ENCODE measurements at regions not wholly inside any gene's neighbourhood (a gene's known extent, or its start where the extent isn't known, plus 50 kb on each side); places are given as distances from the start of the nearest gene placed in this dataset.

DNA sequence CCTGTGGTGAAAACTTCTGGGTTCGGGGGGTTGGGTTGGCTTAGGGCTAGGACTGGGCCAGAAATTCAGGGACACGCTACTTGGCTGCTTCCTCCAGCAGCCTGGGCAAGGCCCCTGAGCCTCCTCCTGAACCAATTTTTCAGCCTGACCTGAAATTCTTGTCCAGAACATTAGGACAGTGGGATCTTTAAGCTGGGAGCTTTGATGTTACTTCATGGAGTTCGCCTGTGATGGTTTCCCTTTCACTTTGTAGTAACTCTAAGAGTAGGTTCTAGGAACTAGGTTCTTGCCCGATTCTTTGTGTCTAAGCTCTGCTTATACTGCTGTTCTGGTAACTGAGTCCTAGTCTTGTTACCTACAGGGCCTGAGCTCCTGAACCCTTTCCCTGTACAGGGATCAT is 75.3 kb downstream of the S1PR1 start:
- H3K36me3 ChIP-seq: no peaks in the 10 kb centered on the region
- H3K9me3 ChIP-seq (replicated peaks): no peaks in the 10 kb centered on the region
- intact Hi-C loops (cut with micrococcal nuclease): no loop called here
- H3K27me3 ChIP-seq (ENCODE audit: low read depth): peaks cover 36% of the 10 kb centered on the region
- TF ChIP-seq CTCF (IDR thresholded peaks at IDR 0.05; ENCODE audit: borderline replicate concordance): no peak
- H3K27ac ChIP-seq (replicated peaks): no peak overlapping the region
- no peak for DNase-seq
- H3K4me1 ChIP-seq: peaks cover 11% of the 10 kb centered on the region
- no peak overlapping the region for H3K4me3 ChIP-seq

- intact Hi-C loops (cut with micrococcal nuclease): no loop called here
- no peaks in the 10 kb centered on the region for H3K9me3 ChIP-seq (replicated peaks)
- TF ChIP-seq CTCF (IDR thresholded peaks at IDR 0.05; ENCODE audit: borderline replicate concordance): no peak
- no peak for DNase-seq
- H3K4me3 ChIP-seq: no peak overlapping the region
- H3K36me3 ChIP-seq: no peaks in the 10 kb centered on the region
- H3K4me1 ChIP-seq: peaks cover 11% of the 10 kb centered on the region
- H3K27ac ChIP-seq (replicated peaks): no peak overlapping the region
- H3K27me3 ChIP-seq (ENCODE audit: low read depth): peaks cover 48% of the 10 kb centered on the region
These were observed 76.5 kb downstream of the S1PR1 start for GRCh38 chr1:101313356-101313755.

GRCh38 chr1:101314244-101314643 is 77.4 kb downstream of the S1PR1 start:
- H3K27me3 ChIP-seq (ENCODE audit: low read depth): peaks cover 47% of the 10 kb centered on the region
- H3K27ac ChIP-seq (replicated peaks): no peak overlapping the region
- no peak overlapping the region for H3K4me3 ChIP-seq
- no peaks in the 10 kb centered on the region for H3K36me3 ChIP-seq
- H3K9me3 ChIP-seq (replicated peaks): no peaks in the 10 kb centered on the region
- TF ChIP-seq CTCF (IDR thresholded peaks at IDR 0.05; ENCODE audit: borderline replicate concordance): no peak
- DNase-seq: no peak
- intact Hi-C loops (cut with micrococcal nuclease): no loop called here
- H3K4me1 ChIP-seq: peaks cover 9% of the 10 kb centered on the region

- H3K9me3 ChIP-seq (replicated peaks): no peaks in the 10 kb centered on the region
- peaks cover 47% of the 10 kb centered on the region for H3K27me3 ChIP-seq (ENCODE audit: low read depth)
- intact Hi-C loops (cut with micrococcal nuclease): no loop called here
- no peaks in the 10 kb centered on the region for H3K36me3 ChIP-seq
- H3K4me1 ChIP-seq: no peaks in the 10 kb centered on the region
- no peak for TF ChIP-seq CTCF (IDR thresholded peaks at IDR 0.05; ENCODE audit: borderline replicate concordance)
- H3K4me3 ChIP-seq: no peak overlapping the region
- no peak overlapping the region for H3K27ac ChIP-seq (replicated peaks)
- no peak for DNase-seq
These were observed 79.4 kb downstream of the S1PR1 start for GRCh38 chr1:101316256-101316655.

GRCh38 chr1:101316799-101317198 is 80.0 kb downstream of the S1PR1 start:
- Histone ChIP-seq H3K27ac (replicated peaks) (no peak overlapping the region), H3K4me1 (no peaks in the 10 kb centered on the region), H3K27me3 (ENCODE audit: low read depth) (peaks cover 45% of the 10 kb centered on the region), H3K9me3 (replicated peaks) (no peaks in the 10 kb centered on the region), H3K36me3 (no peaks in the 10 kb centered on the region), H3K4me3 (no peak overlapping the region)
- no peak for DNase-seq
- TF ChIP-seq CTCF (IDR thresholded peaks at IDR 0.05; ENCODE audit: borderline replicate concordance): no peak
- intact Hi-C loops (cut with micrococcal nuclease): no loop called here

- H3K4me3 ChIP-seq: no peak overlapping the region
- DNase-seq: no peak
- no peak for TF ChIP-seq CTCF (IDR thresholded peaks at IDR 0.05; ENCODE audit: borderline replicate concordance)
- H3K36me3 ChIP-seq: no peaks in the 10 kb centered on the region
- H3K27me3 ChIP-seq (ENCODE audit: low read depth): peaks cover 45% of the 10 kb centered on the region
- intact Hi-C loops (cut with micrococcal nuclease): no loop called here
- H3K27ac ChIP-seq (replicated peaks): no peak overlapping the region
- H3K9me3 ChIP-seq (replicated peaks): no peaks in the 10 kb centered on the region
- H3K4me1 ChIP-seq: no peaks in the 10 kb centered on the region
These were observed 80.8 kb downstream of the S1PR1 start for GRCh38 chr1:101317590-101317989.
